HEK293 (cell line): ENCODE measurements at regions not wholly inside any gene's neighbourhood (a gene's known extent, or its start where the extent isn't known, plus 50 kb on each side); places are given as distances from the start of the nearest gene placed in this dataset.

ENCODE experiments used
- CTCF ChIA-PET: fragments of 350-600 bp; formaldehyde crosslinking; extraction: SDS; loops from one replicate; lab custom pipeline; 2021; ENCODE audit warnings: antibody characterized with exemption; lab: Yijun Ruan, JAX
- POLR2A ChIA-PET: fragments of 300-600 bp; formaldehyde crosslinking; extraction: SDS; loops from one replicate; lab custom pipeline; 2020; ENCODE audit warnings: antibody characterized with exemption, inconsistent platforms; lab: Yijun Ruan, JAX
- H3K27ac ChIP-seq: fragments of 200-500 bp; sonication (Bioruptor generic); 2 replicates; pipeline ENCODE4 v1.5.1; 2014; ENCODE audit warnings: low read depth, low read length, control low read depth, inconsistent platforms; ENCODE audit errors: extremely low read depth
- H3K36me3 ChIP-seq, 2 experiments: fragments of 200-500 bp in 1 of 2; sonication (Bioruptor generic) in 1 of 2; 1 replicate in 1 of 2; 2 replicates in 1 of 2; pipeline ENCODE4 v1.5.1; 2014 to 2017; ENCODE audit warnings: inconsistent platforms in 2 of 2, low read length in 2 of 2; ENCODE audit not compliant: control insufficient read depth in 2 of 2, insufficient read depth in 1 of 2
- H3K4me1 ChIP-seq: fragments of 200-500 bp; sonication (Bioruptor generic); 2 replicates; pipeline ENCODE4 v1.5.1; 2014; ENCODE audit warnings: mild to moderate bottlenecking, low read length, inconsistent platforms; ENCODE audit not compliant: control insufficient read depth, insufficient read depth
- H3K4me3 ChIP-seq: 2 replicates; pipeline ENCODE4 v1.5.1; 2011; ENCODE audit warnings: low read depth, mild to moderate bottlenecking, control low read depth, low read length, moderate library complexity
- H3K9me3 ChIP-seq: fragments of 200-500 bp; sonication (Bioruptor generic); 2 replicates; pipeline ENCODE4 v1.5.1; 2014; ENCODE audit warnings: low read depth, low read length, inconsistent platforms; ENCODE audit not compliant: control insufficient read depth, insufficient read depth
- EGR2 ChIP-seq: fragments of 450-650 bp; formaldehyde crosslinking; IDR thresholded peaks from 2 replicates; pipeline ENCODE4 v1.5.1; 2016; ENCODE audit warnings: low read depth, missing biosample characterization, missing genetic modification characterization
- GLIS2 ChIP-seq: fragments of 450-650 bp; formaldehyde crosslinking; IDR thresholded peaks from 2 replicates; pipeline ENCODE4 v1.5.1; 2016; ENCODE audit warnings: missing biosample characterization, missing genetic modification characterization
- KLF1 ChIP-seq: fragments of 450-650 bp; formaldehyde crosslinking; IDR thresholded peaks from 2 replicates; pipeline ENCODE4 v1.5.1; 2016; ENCODE audit warnings: missing biosample characterization, missing genetic modification characterization
- KLF16 ChIP-seq: fragments of 450-650 bp; formaldehyde crosslinking; IDR thresholded peaks from 2 replicates; pipeline ENCODE4 v1.5.1; 2017; ENCODE audit warnings: missing biosample characterization, missing genetic modification characterization
- OSR2 ChIP-seq: fragments of 450-650 bp; formaldehyde crosslinking; IDR thresholded peaks from 2 replicates; pipeline ENCODE4 v1.5.1; 2016; ENCODE audit warnings: missing biosample characterization, missing genetic modification characterization
- PRDM1 ChIP-seq: fragments of 450-650 bp; formaldehyde crosslinking; IDR thresholded peaks from 2 replicates; pipeline ENCODE4; 2016; ENCODE audit warnings: missing biosample characterization, missing genetic modification characterization
- RBAK ChIP-seq: fragments of 450-650 bp; formaldehyde crosslinking; IDR thresholded peaks from 2 replicates; pipeline ENCODE4 v1.5.1; 2016; ENCODE audit warnings: missing biosample characterization, missing genetic modification characterization
- SALL2 ChIP-seq: fragments of 450-650 bp; formaldehyde crosslinking; IDR thresholded peaks from 2 replicates; pipeline ENCODE4 v1.5.0; 2017; ENCODE audit warnings: missing biosample characterization, mild to moderate bottlenecking, missing genetic modification characterization, borderline replicate concordance
- SP3 ChIP-seq: fragments of 450-650 bp; formaldehyde crosslinking; IDR thresholded peaks from 2 replicates; pipeline ENCODE4 v1.5.1; 2016; ENCODE audit warnings: missing biosample characterization, missing genetic modification characterization
- ZBTB1 ChIP-seq: fragments of 450-650 bp; formaldehyde crosslinking; IDR thresholded peaks from 2 replicates; pipeline ENCODE4 v1.5.1; 2016; ENCODE audit warnings: missing biosample characterization, missing genetic modification characterization
- ZFP37 ChIP-seq: fragments of 450-650 bp; formaldehyde crosslinking; IDR thresholded peaks from 2 replicates; pipeline ENCODE4 v1.5.1; 2016; ENCODE audit warnings: missing biosample characterization, missing genetic modification characterization
- ZNF114 ChIP-seq: fragments of 450-650 bp; formaldehyde crosslinking; IDR thresholded peaks from 2 replicates; pipeline ENCODE4 v1.5.0; 2017; ENCODE audit warnings: missing biosample characterization, missing genetic modification characterization
- ZNF148 ChIP-seq: fragments of 450-650 bp; formaldehyde crosslinking; IDR thresholded peaks from 2 replicates; pipeline ENCODE4 v1.5.0; 2017; ENCODE audit warnings: missing biosample characterization, missing genetic modification characterization, borderline replicate concordance
- ZNF184 ChIP-seq: fragments of 450-650 bp; IDR thresholded peaks from 2 replicates; pipeline ENCODE4 v1.5.1; 2018; ENCODE audit warnings: missing biosample characterization, mild to moderate bottlenecking, missing genetic modification characterization
- ZNF248 ChIP-seq: fragments of 450-650 bp; formaldehyde crosslinking; IDR thresholded peaks from 2 replicates; pipeline ENCODE4 v1.5.1; 2017; ENCODE audit warnings: missing biosample characterization, missing genetic modification characterization
- ZNF292 ChIP-seq: fragments of 450-650 bp; formaldehyde crosslinking; IDR thresholded peaks from 2 replicates; pipeline ENCODE4 v1.5.1; 2016; ENCODE audit warnings: low read depth, missing biosample characterization, missing genetic modification characterization, borderline replicate concordance
- ZNF449 ChIP-seq: fragments of 450-650 bp; formaldehyde crosslinking; IDR thresholded peaks from 2 replicates; pipeline ENCODE4 v1.5.1; 2017; ENCODE audit warnings: missing biosample characterization, mild to moderate bottlenecking, missing genetic modification characterization, moderate library complexity
- ZNF48 ChIP-seq: fragments of 450-650 bp; formaldehyde crosslinking; IDR thresholded peaks from 2 replicates; pipeline ENCODE4 v1.5.1; 2016; ENCODE audit warnings: missing biosample characterization, missing genetic modification characterization
- ZNF514 ChIP-seq: fragments of 450-650 bp; formaldehyde crosslinking; IDR thresholded peaks from 2 replicates; pipeline ENCODE4 v1.5.1; 2016; ENCODE audit warnings: missing biosample characterization, missing genetic modification characterization
- ZNF530 ChIP-seq: fragments of 450-650 bp; formaldehyde crosslinking; IDR thresholded peaks from 2 replicates; pipeline ENCODE4 v1.5.1; 2016; ENCODE audit warnings: low read depth, missing biosample characterization, missing genetic modification characterization
- ZNF561 ChIP-seq: fragments of 450-650 bp; IDR thresholded peaks from 2 replicates; pipeline ENCODE4 v1.5.1; 2018; ENCODE audit warnings: missing biosample characterization, missing genetic modification characterization, borderline replicate concordance
- ZNF600 ChIP-seq: fragments of 450-650 bp; formaldehyde crosslinking; IDR thresholded peaks from 2 replicates; pipeline ENCODE4 v1.5.1; 2016; ENCODE audit warnings: missing biosample characterization, missing genetic modification characterization
- ZNF610 ChIP-seq: fragments of 450-650 bp; formaldehyde crosslinking; IDR thresholded peaks from 2 replicates; pipeline ENCODE4 v1.5.1; 2016; ENCODE audit warnings: missing biosample characterization, missing genetic modification characterization, borderline replicate concordance
- ZNF624 ChIP-seq: fragments of 450-650 bp; formaldehyde crosslinking; IDR thresholded peaks from 2 replicates; pipeline ENCODE4 v1.5.1; 2017; ENCODE audit warnings: missing biosample characterization, missing genetic modification characterization
- ZNF645 ChIP-seq: fragments of 450-650 bp; formaldehyde crosslinking; IDR thresholded peaks from 2 replicates; pipeline ENCODE4; 2016; ENCODE audit warnings: missing biosample characterization, missing genetic modification characterization
- ZNF670 ChIP-seq: fragments of 450-650 bp; formaldehyde crosslinking; IDR thresholded peaks from 2 replicates; pipeline ENCODE4 v1.5.1; 2016; ENCODE audit warnings: missing biosample characterization, missing genetic modification characterization, low read depth
- ZNF768 ChIP-seq: fragments of 450-650 bp; formaldehyde crosslinking; IDR thresholded peaks from 2 replicates; pipeline ENCODE4 v1.5.1; 2018; ENCODE audit warnings: missing biosample characterization, mild to moderate bottlenecking, missing genetic modification characterization
- ZNF843 ChIP-seq: fragments of 450-650 bp; formaldehyde crosslinking; IDR thresholded peaks from 2 replicates; pipeline ENCODE4 v1.5.1; 2016; ENCODE audit warnings: missing biosample characterization, missing genetic modification characterization
- ZSCAN4 ChIP-seq: fragments of 450-650 bp; formaldehyde crosslinking; IDR thresholded peaks from 2 replicates; pipeline ENCODE4 v1.5.1; 2017; ENCODE audit warnings: missing biosample characterization, missing genetic modification characterization
- ZXDB ChIP-seq: fragments of 450-650 bp; formaldehyde crosslinking; IDR thresholded peaks from 2 replicates; pipeline ENCODE4 v1.5.1; 2016; ENCODE audit warnings: missing biosample characterization, missing genetic modification characterization

GRCh38 chr1:81670286-81670685 lies 130.4 kb upstream of the ADGRL2 start:
- Histone ChIP-seq H3K36me3 (no peaks in the 10 kb centered on the region), H3K27ac (no peak overlapping the region), H3K4me1 (no peaks in the 10 kb centered on the region), H3K9me3 (no peaks in the 10 kb centered on the region), H3K4me3 (no peak overlapping the region)
- TF ChIP-seq ZNF768 (tag by site-specific recombination) (no peak), GLIS2 (tag by site-specific recombination) (no peak), ZNF514 (tag by site-specific recombination) (no peak), PRDM1 (tag by site-specific recombination) (no peak), ZXDB (no peak), ZNF670 (tag by site-specific recombination) (no peak)
- CTCF ChIA-PET = no interaction called here
- POLR2A ChIA-PET = no interaction called here

- CTCF ChIA-PET = interaction anchor here (0.7 kb wide), 1 partner anchor 666 kb away, joined by 3 read pairs; no protein-coding TSS in a partner anchor
- POLR2A ChIA-PET = no interaction called here
- Histone ChIP-seq H3K9me3 (no peaks in the 10 kb centered on the region), H3K27ac (no peak overlapping the region), H3K4me1 (no peaks in the 10 kb centered on the region), H3K4me3 (no peak overlapping the region), H3K36me3 (no peaks in the 10 kb centered on the region)
- TF ChIP-seq ZNF248 (tag by site-specific recombination) (no peak), ZNF184 (tag by site-specific recombination) (no peak), ZNF292 (tag by site-specific recombination) (no peak), ZSCAN4 (no peak), ZNF530 (tag by site-specific recombination) (no peak), OSR2 (tag by site-specific recombination) (no peak), ZNF610 (no peak), ZNF843 (no peak), SP3 (tag by site-specific recombination) (no peak), RBAK (tag by site-specific recombination) (no peak), ZNF114 (no peak), KLF16 (tag by site-specific recombination) (no peak), KLF1 (tag by site-specific recombination) (no peak), ZNF449 (no peak)
These were observed 134.1 kb upstream of the ADGRL2 start for GRCh38 chr1:81666586-81666985.

- H3K36me3 ChIP-seq = no peaks in the 10 kb centered on the region
- POLR2A ChIA-PET = no interaction called here
- no peaks in the 10 kb centered on the region for H3K4me1 ChIP-seq
- no peak overlapping the region for H3K4me3 ChIP-seq
- H3K27ac ChIP-seq = no peak overlapping the region
- CTCF ChIA-PET = interaction anchor here (0.6 kb wide), 1 partner anchor 14 kb away, joined by 4 read pairs; no protein-coding TSS in a partner anchor
- no peaks in the 10 kb centered on the region for H3K9me3 ChIP-seq
- TF ChIP-seq ZNF148 (tag by site-specific recombination) (no peak), ZBTB1 (no peak), ZNF645 (no peak), ZNF292 (tag by site-specific recombination) (no peak), EGR2 (tag by site-specific recombination) (no peak), ZNF561 (tag by site-specific recombination) (no peak), ZNF48 (tag by site-specific recombination) (no peak), SALL2 (tag by site-specific recombination) (no peak), ZNF600 (tag by site-specific recombination) (no peak), ZFP37 (tag by site-specific recombination) (no peak), ZNF624 (no peak)
These were observed 136.4 kb upstream of the ADGRL2 start for GRCh38 chr1:81664341-81664740.
